Liver (tissue), 8 donors: ENCODE measurements at regions not wholly inside any gene's neighbourhood (a gene's known extent, or its start where the extent isn't known, plus 50 kb on each side); places are given as distances from the start of the nearest gene placed in this dataset.

Source experiments
- DNase-seq: peaks from one replicate; pipeline ENCODE4 v3.0.0-alpha.2; 2017; ENCODE audit warnings: low spot score
- H3K27ac ChIP-seq, 2 donors: one replicate each; pipeline ENCODE4 v1.7.0; 2013; ENCODE audit warnings: inconsistent platforms in 2 of 2, low read length in 2 of 2, control low read depth in 1 of 2, low read depth in 1 of 2, mild to moderate bottlenecking in 1 of 2
- H3K27me3 ChIP-seq, 4 donors: one replicate each; pipeline versions ENCODE4 v1.6.1 to v1.7.0; 2013; ENCODE audit warnings: low read length in 3 of 4, inconsistent platforms in 1 of 4, mild to moderate bottlenecking in 1 of 4, moderate library complexity in 1 of 4; ENCODE audit not compliant: control insufficient read depth in 4 of 4, insufficient read depth in 4 of 4
- H3K36me3 ChIP-seq, 4 donors: one replicate each; pipeline versions ENCODE4 v1.6.1 to v1.7.0; 2013; ENCODE audit warnings: low read length in 3 of 4, mild to moderate bottlenecking in 3 of 4, low read depth in 1 of 4, moderate library complexity in 1 of 4; ENCODE audit not compliant: control insufficient read depth in 4 of 4, insufficient read depth in 3 of 4
- H3K4me1 ChIP-seq, 4 donors: one replicate each; pipeline versions ENCODE4 v1.6.1 to v1.7.0; 2013; ENCODE audit warnings: low read length in 3 of 4, mild to moderate bottlenecking in 3 of 4, moderate library complexity in 1 of 4; ENCODE audit not compliant: control insufficient read depth in 4 of 4, insufficient read depth in 4 of 4
- H3K4me3 ChIP-seq, 3 donors: one replicate each; pipeline versions ENCODE4 v1.6.1 to v1.7.0; 2013; ENCODE audit warnings: low read length in 3 of 3, control low read depth in 1 of 3, low read depth in 1 of 3, mild to moderate bottlenecking in 1 of 3
- H3K9ac ChIP-seq, 2 donors: one replicate each; pipeline ENCODE4 v1.7.0; 2013; ENCODE audit warnings: low read length in 2 of 2, mild to moderate bottlenecking in 2 of 2, moderate library complexity in 2 of 2, control low read depth in 1 of 2, low read depth in 1 of 2
- H3K9me3 ChIP-seq, 4 donors: one replicate each; pipeline versions ENCODE4 v1.6.1 to v1.7.0; 2013; ENCODE audit warnings: low read length in 3 of 4; ENCODE audit not compliant: control insufficient read depth in 4 of 4
- EGR1 ChIP-seq, 2 donors: IDR thresholded peaks; 2 replicates each; pipeline ENCODE4 v1.6.1; 2016 to 2018; ENCODE audit warnings: antibody characterized with exemption in 2 of 2, low read depth in 2 of 2
- FOXA1 ChIP-seq: IDR thresholded peaks from 2 replicates; pipeline ENCODE4 v1.6.1; 2016; ENCODE audit warnings: antibody characterized with exemption
- FOXA2 ChIP-seq: IDR thresholded peaks from 2 replicates; pipeline ENCODE4 v1.6.1; 2016; ENCODE audit warnings: antibody characterized with exemption
- GABPA ChIP-seq, 2 donors: IDR thresholded peaks in 1 of 2; conservative IDR thresholded peaks in 1 of 2; 2 replicates each; pipeline ENCODE4 v1.6.1; 2016; ENCODE audit warnings: antibody characterized with exemption in 2 of 2, mild to moderate bottlenecking in 1 of 2, moderate library complexity in 1 of 2
- HNF4A ChIP-seq, 2 donors: conservative IDR thresholded peaks; 2 replicates each; pipeline ENCODE4 v1.6.1; 2016; ENCODE audit warnings: antibody characterized with exemption in 2 of 2, mild to moderate bottlenecking in 2 of 2
- HNF4G ChIP-seq: IDR thresholded peaks from 2 replicates; pipeline ENCODE4 v1.6.1; 2016; ENCODE audit warnings: antibody characterized with exemption
- JUND ChIP-seq, 2 donors: IDR thresholded peaks; 2 replicates each; pipeline ENCODE4 v1.6.1; 2016; ENCODE audit warnings: antibody characterized with exemption in 2 of 2
- NR2F2 ChIP-seq: IDR thresholded peaks from 2 replicates; pipeline ENCODE4 v1.6.1; 2016; ENCODE audit warnings: antibody characterized with exemption
- RAD21 ChIP-seq, 2 donors: IDR thresholded peaks; 2 replicates each; pipeline ENCODE4 v1.6.1; 2016; ENCODE audit warnings: antibody characterized with exemption in 2 of 2, mild to moderate bottlenecking in 2 of 2
- RXRA ChIP-seq, 2 donors: IDR thresholded peaks; 2 replicates each; pipeline ENCODE4 v1.6.1; 2017 to 2018; ENCODE audit warnings: antibody characterized with exemption in 2 of 2, mild to moderate bottlenecking in 1 of 2
- SP1 ChIP-seq: IDR thresholded peaks from 2 replicates; pipeline ENCODE4 v1.6.1; 2018; ENCODE audit warnings: antibody characterized with exemption, mild to moderate bottlenecking
- TAF1 ChIP-seq: conservative IDR thresholded peaks from 2 replicates; pipeline ENCODE4 v1.6.1; 2016; ENCODE audit warnings: antibody characterized with exemption, mild to moderate bottlenecking
- YY1 ChIP-seq: IDR thresholded peaks from 2 replicates; pipeline ENCODE4 v1.6.1; 2016; ENCODE audit warnings: antibody characterized with exemption, mild to moderate bottlenecking
- WGBS: extraction: QIAGEN DNeasy Blood & Tissue Kit; methylation state at CpG from one replicate; pipeline ENCODE4 v1.1.7; 2013; 5-methylcytosine and 5-hydroxymethylcytosine counted together
- TF ChIP-seq, protein P1 (sequence below): IDR thresholded peaks from 2 replicates; pipeline ENCODE4 v1.6.1; 2016; ENCODE audit warnings: antibody characterized with exemption
- TF ChIP-seq, protein P2 (sequence below): IDR thresholded peaks from 2 replicates; pipeline ENCODE4 v1.6.1; 2016; ENCODE audit warnings: antibody characterized with exemption
- TF ChIP-seq, protein P3 (sequence below): IDR thresholded peaks from 2 replicates; pipeline ENCODE4 v1.6.1; 2016; ENCODE audit warnings: antibody characterized with exemption, mild to moderate bottlenecking
- TF ChIP-seq, protein P4 (sequence below): fragments of 150-350 bp; IDR thresholded peaks from 2 replicates; pipeline ENCODE4 v1.5.1; 2017; ENCODE audit warnings: improper control_type of control experiment, low read depth, low read length; ENCODE audit not compliant: missing input control
- TF ChIP-seq, protein P5 (sequence below): IDR thresholded peaks from 2 replicates; pipeline ENCODE4 v1.6.1; 2016; ENCODE audit warnings: antibody characterized with exemption
- donor health status: healthy.
- donor health status: healthy.
- donor health status: healthy.
- donor health status: healthy.
- donor health status: healthy.

DNA sequence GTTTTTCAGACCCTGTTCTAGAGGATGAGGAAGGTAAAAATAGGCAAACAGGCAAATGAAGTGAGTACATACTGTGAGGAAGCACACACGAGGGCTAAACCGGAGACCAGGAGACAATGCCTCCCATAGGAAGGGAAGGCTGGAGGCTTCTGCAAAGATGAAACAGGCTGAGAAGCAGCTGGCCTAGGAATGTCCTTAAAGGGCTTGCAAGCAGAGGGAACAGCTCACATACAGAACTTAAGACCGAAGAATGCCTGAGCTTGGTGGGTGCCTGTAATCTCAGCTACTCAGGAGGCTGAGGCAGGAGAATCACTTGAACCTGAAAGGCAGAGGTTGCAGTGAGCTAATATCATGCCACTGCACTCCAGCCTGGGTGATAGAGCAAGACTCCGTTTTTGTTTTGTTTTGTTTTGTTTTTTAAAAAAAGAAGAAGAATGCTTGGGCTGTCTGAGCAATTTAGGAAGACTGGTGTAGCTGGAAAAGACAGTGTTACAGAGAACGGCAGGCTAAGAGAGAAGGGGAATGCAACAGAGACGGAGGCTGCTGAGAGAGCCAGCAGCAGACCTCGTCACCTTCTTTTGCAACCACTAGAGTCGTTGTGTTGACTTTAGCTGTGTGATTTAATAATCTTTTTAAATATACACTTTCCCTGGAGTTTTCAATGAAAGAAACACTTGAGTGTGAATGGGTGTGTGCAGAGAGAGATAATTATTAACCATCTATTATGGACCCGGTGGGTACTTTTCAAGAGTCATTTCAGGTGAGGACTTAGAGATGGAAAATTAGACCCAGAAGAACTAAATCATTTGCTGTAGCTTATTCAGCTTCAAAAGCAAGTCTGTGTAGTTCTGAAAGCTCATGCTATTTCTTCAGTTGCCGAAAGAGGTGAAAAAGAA, 232.8 kb downstream of the GALR1 start:
- Histone ChIP-seq H3K4me1 (no peaks in the 10 kb centered on the region), H3K36me3 (no peaks in the 10 kb centered on the region), H3K27me3 (peaks cover 0 to 8% (median 0%) of the 10 kb centered on the region in 4 donors), H3K9me3 (peaks cover 0 to 4% (median under 1%) of the 10 kb centered on the region in 4 donors), H3K4me3 (no peak overlapping the region), H3K9ac (no peak overlapping the region), H3K27ac (no peak overlapping the region)
- no peak for DNase-seq
- no peak for TF ChIP-seq YY1
- TF ChIP-seq JUND (IDR thresholded peaks at IDR 0.05): no peak
- TF ChIP-seq FOXA2: no peak
- WGBS: 53% methylated on average over 10 of the region's 10 CpGs

DNA sequence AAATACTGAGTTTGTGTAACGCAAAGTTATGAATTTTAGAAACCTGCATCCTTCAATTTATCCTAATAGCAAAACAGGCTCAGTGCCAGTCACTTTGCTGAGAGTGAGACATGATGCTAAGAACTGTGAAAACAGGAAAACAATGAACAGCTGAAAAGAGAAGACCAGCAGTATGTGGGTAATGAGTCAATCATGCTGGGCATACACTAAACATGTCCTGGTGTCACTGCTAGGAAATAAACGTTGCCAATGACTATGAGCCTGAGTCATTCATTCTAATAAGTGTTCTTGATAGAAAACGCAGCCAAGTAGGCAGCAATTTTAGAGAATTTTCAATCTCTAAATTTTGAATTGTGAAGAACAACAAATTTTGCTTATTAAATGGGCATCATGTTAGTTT, 237.3 kb downstream of the GALR1 start:
- no peak for DNase-seq
- no peak overlapping the region for H3K27ac ChIP-seq
- peaks cover 0 to 4% (median under 1%) of the 10 kb centered on the region in 4 donors for H3K9me3 ChIP-seq
- peaks cover 0 to 8% (median 0%) of the 10 kb centered on the region in 4 donors for H3K27me3 ChIP-seq
- H3K36me3 ChIP-seq: no peaks in the 10 kb centered on the region
- no peak for TF ChIP-seq RXRA (IDR thresholded peaks at IDR 0.05)
- TF ChIP-seq, protein P1, sequence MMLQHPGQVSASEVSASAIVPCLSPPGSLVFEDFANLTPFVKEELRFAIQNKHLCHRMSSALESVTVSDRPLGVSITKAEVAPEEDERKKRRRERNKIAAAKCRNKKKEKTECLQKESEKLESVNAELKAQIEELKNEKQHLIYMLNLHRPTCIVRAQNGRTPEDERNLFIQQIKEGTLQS: no peak
- no peak for TF ChIP-seq JUND (IDR thresholded peaks at IDR 0.05)
- TF ChIP-seq, protein P2, sequence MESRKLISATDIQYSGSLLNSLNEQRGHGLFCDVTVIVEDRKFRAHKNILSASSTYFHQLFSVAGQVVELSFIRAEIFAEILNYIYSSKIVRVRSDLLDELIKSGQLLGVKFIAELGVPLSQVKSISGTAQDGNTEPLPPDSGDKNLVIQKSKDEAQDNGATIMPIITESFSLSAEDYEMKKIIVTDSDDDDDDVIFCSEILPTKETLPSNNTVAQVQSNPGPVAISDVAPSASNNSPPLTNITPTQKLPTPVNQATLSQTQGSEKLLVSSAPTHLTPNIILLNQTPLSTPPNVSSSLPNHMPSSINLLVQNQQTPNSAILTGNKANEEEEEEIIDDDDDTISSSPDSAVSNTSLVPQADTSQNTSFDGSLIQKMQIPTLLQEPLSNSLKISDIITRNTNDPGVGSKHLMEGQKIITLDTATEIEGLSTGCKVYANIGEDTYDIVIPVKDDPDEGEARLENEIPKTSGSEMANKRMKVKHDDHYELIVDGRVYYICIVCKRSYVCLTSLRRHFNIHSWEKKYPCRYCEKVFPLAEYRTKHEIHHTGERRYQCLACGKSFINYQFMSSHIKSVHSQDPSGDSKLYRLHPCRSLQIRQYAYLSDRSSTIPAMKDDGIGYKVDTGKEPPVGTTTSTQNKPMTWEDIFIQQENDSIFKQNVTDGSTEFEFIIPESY: no peak
- TF ChIP-seq HNF4A (conservative IDR thresholded peaks at IDR 0.05): no peak
- no peak for TF ChIP-seq RAD21 (IDR thresholded peaks at IDR 0.05)
- TF ChIP-seq, protein P3, sequence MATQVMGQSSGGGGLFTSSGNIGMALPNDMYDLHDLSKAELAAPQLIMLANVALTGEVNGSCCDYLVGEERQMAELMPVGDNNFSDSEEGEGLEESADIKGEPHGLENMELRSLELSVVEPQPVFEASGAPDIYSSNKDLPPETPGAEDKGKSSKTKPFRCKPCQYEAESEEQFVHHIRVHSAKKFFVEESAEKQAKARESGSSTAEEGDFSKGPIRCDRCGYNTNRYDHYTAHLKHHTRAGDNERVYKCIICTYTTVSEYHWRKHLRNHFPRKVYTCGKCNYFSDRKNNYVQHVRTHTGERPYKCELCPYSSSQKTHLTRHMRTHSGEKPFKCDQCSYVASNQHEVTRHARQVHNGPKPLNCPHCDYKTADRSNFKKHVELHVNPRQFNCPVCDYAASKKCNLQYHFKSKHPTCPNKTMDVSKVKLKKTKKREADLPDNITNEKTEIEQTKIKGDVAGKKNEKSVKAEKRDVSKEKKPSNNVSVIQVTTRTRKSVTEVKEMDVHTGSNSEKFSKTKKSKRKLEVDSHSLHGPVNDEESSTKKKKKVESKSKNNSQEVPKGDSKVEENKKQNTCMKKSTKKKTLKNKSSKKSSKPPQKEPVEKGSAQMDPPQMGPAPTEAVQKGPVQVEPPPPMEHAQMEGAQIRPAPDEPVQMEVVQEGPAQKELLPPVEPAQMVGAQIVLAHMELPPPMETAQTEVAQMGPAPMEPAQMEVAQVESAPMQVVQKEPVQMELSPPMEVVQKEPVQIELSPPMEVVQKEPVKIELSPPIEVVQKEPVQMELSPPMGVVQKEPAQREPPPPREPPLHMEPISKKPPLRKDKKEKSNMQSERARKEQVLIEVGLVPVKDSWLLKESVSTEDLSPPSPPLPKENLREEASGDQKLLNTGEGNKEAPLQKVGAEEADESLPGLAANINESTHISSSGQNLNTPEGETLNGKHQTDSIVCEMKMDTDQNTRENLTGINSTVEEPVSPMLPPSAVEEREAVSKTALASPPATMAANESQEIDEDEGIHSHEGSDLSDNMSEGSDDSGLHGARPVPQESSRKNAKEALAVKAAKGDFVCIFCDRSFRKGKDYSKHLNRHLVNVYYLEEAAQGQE: no peak
- TF ChIP-seq YY1: no peak
- TF ChIP-seq NR2F2: no peak
- TF ChIP-seq, protein P4, sequence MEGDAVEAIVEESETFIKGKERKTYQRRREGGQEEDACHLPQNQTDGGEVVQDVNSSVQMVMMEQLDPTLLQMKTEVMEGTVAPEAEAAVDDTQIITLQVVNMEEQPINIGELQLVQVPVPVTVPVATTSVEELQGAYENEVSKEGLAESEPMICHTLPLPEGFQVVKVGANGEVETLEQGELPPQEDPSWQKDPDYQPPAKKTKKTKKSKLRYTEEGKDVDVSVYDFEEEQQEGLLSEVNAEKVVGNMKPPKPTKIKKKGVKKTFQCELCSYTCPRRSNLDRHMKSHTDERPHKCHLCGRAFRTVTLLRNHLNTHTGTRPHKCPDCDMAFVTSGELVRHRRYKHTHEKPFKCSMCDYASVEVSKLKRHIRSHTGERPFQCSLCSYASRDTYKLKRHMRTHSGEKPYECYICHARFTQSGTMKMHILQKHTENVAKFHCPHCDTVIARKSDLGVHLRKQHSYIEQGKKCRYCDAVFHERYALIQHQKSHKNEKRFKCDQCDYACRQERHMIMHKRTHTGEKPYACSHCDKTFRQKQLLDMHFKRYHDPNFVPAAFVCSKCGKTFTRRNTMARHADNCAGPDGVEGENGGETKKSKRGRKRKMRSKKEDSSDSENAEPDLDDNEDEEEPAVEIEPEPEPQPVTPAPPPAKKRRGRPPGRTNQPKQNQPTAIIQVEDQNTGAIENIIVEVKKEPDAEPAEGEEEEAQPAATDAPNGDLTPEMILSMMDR: no peak
- no peak for TF ChIP-seq FOXA2
- no peak for TF ChIP-seq FOXA1
- TF ChIP-seq SP1: no peak
- TF ChIP-seq HNF4G: no peak
- TF ChIP-seq GABPA (IDR thresholded peaks at IDR 0.05 in 1 of 2, conservative IDR thresholded peaks at IDR 0.05 in 1 of 2): no peak
- no peak for TF ChIP-seq TAF1
- no peak for TF ChIP-seq EGR1 (IDR thresholded peaks at IDR 0.05; ENCODE audit: low read depth in 2 of 2)
- TF ChIP-seq, protein P5, sequence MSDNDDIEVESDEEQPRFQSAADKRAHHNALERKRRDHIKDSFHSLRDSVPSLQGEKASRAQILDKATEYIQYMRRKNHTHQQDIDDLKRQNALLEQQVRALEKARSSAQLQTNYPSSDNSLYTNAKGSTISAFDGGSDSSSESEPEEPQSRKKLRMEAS: no peak
- peak overlapping the region in 1 of 3 donors; percentile 18 for H3K4me3 ChIP-seq
- WGBS: 64% methylated on average over 3 of the region's 3 CpGs
- no peaks in the 10 kb centered on the region for H3K4me1 ChIP-seq
- no peak overlapping the region for H3K9ac ChIP-seq
